HG02970 (cell line): ENCODE measurements at regions not wholly inside any gene's neighbourhood (a gene's known extent, or its start where the extent isn't known, plus 50 kb on each side); places are given as distances from the start of the nearest gene placed in this dataset.
A peak's percentile ranks its signal among the peaks of the same experiment; 100 is the strongest.

Source experiments
- ATAC-seq: cut with Tn5 transposase; IDR thresholded peaks from one replicate; pipeline ENCODE4 v1.9.1; 2021; ENCODE audit warnings: mild to moderate bottlenecking, moderate library complexity, moderate number of reproducible peaks; ENCODE audit not compliant: unreplicated experiment, low FRiP score

DNA sequence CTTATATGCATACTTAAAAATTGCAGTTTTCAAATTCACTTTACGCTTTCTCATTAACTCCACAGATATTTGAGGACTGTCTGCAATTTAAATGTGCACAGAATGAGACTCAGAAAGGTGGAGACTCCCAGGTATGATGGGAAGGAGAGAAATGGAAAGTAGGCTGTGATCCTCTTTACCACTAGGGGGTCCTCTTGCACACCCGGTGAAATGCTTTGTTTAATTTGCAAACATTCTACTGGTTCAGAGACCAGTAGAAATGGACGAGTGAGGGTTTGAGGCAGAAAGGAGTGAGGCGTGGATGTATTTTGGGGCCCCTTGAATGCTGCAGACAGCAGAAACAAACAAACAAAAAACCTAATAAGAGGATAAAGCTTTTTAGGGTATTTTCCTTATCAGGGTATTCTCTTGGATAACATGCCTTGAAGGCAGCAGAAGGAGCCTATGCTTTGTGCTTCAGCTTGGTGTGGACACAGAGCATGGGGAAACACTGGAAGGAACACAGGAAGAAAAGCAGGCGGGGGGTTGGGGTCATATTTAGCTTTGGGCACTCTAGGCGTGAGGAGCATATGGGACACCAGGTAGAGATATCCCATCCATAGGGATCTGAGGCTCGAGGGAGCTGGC lies 410.1 kb downstream of the DMRT2 start:
- peak; percentile 60 for ATAC-seq

DNA sequence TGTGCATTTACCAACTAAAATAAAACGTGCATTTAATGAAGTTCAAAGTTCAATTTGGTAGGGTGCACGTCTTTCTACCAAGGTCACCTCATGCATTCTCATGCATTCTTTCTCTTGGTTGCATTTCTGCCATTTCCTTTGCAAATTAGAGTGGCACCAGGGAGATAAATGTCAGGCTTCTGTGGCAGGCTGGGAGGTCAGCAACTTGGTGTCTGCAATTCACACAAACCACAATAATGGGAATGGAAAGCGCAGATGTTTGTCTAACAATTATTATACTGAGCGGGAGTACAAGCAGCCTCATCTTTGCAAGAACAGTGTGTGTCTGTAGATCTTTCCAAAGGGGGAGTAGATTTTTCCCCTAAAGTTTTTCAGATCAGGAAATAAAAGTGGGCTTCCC lies 411.7 kb downstream of the DMRT2 start:
- ATAC-seq = no peak

DNA sequence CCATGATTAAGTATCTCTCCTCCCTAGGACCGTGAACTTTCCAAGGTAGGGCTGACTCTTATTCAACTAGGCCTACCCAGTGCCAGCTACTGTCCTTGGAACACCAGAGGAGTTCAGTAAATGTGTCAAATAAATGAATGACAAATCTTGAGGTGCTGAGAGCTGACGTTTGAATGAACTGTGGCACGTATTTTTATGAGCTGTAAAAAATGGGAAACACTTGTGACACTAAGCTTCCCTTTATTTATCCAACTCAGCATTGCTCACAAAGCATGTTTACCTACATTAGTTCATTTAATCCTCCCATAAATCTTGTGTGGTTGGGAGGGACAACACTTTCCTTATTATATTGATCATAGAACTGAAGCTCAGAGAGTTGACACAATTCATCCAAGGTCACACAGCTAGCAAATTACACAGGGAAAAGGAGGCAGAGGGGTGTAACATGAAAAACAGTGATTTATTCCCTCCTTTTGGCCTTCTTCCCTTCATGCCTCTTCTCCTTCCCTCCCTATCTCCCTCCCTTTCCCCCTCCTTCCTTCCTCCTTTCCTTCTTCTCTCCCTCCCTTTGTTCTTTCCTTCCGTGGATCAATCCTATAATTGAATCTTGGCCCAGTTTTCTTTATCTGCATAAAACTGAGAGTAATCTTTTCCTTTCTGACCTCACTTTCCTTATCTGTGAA lies 412.6 kb downstream of the DMRT2 start:
- no peak for ATAC-seq

DNA sequence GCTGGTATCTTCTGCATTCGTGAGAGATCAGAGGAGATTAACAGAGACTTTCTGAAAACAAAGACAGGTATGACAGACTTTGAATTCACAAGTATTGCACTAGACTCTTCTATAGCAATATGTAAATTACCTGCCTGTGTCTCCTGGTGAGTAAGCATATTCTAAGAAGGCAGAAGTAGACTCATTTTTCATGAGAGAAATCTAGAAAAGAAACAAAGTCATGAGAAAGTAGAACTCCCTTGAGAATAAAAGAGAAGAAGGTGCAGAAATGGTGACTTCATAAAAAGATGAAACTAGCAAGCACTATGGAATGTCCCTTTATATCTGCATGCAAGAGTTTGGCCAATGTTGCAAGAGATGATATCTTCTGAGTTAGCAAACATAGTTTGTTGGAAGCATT lies 419.8 kb downstream of the DMRT2 start:
- ATAC-seq = peak; percentile 80

DNA sequence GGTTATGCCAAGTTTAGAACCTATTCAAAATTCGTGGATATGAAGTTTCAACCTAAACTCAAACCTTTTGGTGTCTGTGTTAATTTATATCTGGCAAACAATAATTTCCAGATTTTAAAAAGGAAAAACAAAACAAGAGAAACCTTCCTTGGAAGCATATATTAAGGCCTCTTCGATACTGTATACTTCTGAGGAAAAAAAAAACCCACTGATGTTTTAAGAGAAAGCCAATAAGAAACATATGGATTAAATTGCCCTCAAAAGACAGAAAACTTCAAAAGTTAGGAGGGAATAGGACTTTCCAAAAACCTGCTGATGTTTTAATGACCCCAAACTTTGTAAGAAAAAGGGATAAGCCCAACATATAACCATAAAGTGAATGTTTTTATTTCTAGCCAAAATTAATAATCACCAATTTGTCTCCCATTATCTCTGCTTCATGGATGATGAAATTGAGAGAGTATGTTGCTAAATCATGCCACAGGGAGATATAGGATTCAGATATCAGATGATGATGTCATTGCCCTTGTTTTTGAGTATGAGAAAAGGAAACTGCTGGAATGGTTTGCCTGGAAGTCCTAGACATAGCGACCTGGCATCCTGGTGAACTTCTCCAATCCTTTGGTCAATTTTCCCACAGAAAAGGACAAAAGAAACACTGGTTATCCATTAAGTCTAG lies 423.9 kb downstream of the DMRT2 start:
- ATAC-seq = no peak

DNA sequence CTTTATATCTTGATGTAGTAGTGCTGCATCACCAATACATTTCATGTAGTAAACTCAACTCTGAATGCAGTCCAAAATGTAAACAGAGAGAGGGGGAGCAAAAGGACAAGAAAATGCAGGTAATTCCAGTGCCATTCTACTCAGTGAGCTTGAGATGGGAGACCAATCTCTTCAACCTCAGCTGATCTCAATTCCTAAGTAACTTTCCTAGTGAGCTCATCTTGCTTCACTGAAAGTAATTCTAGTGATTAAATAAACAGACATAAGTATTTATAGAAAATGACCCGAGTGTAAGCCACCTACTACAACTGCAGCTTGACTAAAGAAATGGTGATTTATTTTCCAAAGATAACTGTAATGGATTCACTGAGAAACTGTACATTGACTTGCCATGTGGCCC lies 424.5 kb downstream of the DMRT2 start:
- no peak for ATAC-seq

DNA sequence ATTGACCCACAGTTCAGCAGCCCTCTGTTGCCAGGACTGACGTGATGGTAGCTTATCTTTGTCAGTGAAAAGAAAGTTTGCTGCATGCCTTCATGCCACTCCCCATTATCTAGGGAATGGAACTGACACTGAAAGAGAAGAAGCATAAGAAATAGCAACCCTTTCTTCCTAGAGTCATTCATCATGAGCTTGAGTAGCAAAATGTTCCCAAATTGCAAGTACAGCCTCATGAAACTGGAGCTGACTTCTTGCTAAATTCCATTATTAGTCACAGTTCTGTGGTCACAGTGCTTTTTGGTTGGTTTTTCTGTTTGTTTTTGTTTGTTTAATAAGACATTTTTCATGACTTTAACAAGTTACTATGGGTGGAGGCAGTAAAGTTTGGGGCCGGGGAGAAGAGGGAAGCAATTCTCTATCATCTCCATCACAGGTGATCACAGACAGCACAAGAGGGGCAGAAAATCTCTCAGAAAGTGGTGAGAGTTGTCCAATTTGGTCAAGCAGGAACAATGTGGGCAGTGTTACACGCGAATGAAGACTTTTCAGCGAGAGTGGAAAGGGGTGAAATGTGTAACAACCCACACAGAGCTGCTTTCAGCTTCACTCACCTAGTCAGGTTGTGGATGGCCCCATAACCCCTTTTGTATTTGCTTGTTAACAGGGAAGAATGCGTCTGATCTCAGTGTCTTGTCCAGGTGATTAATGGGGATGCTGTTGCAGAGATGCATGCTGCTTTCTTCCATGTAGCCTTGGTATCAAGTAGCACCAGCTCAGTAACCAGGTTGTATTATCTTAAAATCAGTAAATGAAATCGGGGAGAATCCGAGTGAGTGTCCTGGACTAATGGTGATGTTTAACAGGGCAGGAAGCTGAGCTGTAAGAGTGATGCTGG lies 440.4 kb downstream of the DMRT2 start:
- ATAC-seq = no peak

DNA sequence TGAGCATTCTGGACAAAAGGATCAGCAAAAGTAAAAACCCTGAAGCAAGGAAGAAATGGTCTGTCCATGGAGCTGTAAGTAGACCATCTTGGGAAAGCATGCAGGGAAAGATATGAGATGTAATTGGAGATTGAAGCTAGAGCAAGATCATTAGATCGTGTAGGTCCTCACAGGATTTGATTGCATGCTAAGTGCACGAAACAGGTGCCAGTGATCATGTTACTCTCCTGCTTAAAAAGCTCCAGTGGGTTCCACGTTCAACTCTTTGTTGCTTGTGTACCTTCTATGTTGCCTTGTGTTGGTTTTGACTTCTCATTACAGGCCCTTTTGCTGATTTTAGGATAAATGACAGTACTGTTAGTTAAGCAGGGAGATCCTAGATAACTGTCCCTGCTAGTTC lies 442.0 kb downstream of the DMRT2 start:
- ATAC-seq = no peak

DNA sequence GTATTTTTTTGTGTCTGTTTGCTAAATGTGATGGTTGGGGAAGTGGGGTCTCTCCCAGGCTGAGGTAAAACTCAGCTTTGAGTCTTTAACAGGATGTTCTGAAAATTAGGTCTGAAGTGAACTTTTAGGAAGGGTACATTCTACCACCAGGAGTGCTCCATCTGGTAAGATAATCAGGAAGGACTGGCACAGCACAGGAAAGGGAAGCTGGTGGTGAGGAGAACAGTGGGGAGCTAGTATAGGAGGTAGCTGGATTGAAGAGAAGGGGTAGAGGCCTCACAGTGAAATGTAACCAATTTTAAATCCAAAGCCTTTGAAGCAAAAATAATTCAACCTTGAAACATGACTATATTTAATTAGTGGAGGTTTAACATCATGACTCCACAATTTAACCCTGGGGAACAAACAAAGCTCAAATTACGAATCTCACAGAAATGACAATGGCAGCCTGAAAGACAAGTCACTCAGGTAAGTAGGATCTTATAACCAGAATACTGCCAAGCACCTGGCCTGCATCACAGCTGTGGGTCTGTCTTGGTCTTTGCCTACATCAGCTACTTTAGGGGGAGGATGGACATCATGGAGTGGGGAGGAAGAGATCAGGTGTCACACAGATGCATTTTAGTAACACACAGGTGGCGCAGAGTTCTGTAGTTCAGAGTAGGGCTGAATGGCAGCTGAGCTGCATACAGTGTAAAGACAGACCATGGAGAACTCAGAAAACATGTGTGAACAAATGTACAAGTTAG lies 445.3 kb downstream of the DMRT2 start:
- ATAC-seq = no peak

DNA sequence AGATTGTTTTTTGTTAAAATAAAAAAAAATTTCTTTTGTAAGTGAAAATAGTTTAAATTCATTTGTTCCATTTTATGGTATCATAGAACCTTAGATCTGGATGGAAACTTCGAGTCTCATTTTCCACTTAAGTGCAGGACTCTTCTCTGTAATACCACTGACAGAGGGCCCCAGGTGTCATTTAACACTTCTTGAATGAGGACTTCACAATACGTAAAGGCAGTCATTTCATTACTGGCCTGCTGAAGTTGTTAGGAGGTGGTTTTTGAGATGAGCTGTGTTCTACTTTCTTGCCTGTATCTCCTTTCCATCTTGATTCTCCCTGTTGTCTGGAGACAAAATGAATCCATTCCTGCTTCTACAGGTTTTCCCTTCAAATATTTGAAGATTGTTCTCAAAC lies 455.3 kb downstream of the DMRT2 start:
- no peak for ATAC-seq

DNA sequence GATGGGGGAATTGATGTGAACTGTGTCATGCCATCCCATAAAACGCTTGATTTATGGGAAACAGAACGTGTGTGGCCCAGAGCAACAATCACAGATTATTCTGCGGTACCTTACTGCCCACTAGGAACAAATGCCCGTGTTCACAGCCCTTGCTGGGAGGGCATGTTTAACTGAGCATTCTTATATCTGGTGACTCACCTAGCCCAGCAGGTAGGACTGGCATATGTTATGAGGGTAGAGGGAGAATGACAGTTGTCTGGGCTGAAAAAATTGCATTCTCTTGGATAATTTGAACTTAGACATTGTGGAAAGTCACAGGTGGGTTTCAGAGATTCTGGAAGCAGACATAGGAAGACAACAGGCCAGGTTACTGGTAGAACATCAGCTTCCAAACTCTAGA lies 460.6 kb downstream of the DMRT2 start:
- no peak for ATAC-seq

DNA sequence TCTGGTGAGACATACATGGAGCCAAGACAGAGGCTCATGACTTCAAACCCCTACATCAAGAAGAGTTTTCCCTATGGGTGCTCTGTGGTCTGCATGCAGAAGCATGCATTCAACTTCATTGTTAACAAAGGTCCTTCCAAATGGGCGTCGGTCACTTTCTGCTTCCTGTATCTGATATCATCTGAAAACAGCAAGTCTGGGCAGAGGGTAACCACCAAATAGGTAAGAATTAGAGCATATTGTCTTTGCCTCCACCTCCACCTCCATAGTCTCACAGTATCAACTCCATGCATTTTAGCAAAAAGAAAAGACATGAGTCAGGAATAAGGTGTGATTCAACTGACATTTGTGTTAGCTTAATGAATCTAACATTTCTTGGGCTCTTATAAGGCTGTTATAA lies 462.9 kb downstream of the DMRT2 start:
- ATAC-seq = no peak

DNA sequence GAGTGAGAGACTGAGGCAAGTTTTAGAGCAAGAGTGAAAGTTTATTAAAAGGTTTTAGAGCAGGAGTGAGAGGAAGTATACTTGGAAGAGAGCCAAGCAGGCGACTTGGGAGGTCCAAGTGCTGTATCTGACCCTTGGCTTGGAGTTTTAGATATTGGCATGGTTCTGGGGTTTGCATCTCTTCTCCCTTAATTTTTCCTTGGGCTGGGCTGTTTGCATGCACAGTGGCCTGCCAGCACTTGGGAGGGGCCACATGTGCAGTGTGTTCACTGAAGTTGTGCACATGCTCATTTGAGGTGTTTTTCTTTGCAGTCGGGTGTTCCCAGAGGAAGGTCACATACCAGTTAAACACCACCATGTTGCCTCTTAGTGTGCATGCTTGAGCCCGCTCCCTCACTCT lies 464.1 kb downstream of the DMRT2 start:
- ATAC-seq = no peak

DNA sequence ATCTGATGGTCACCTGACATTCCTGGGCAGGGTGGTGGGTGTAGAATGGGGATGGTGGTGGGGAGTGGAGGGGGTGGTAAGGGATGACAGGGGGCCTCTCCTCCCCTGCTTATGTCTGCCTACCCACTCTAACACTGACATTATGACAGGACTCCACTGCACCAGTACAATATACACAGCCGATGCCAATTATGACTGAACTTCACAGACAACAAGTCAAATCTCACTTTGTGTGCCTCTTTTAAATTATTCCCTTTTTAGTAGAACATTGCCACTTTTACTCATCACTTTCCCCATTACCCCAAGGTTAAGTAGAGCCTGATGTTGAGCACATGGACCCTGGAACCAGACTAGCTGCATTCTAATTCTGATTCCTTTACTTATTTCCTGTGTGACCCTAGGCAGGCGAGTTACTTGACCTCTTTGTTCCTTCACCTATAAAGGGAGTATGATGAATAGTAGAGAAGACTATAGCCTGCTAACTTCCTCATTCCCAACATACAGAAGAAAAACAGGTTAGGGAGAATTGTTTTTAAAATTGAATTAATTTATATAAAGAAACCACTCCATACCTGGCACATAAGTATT lies 464.7 kb downstream of the DMRT2 start:
- ATAC-seq = no peak

DNA sequence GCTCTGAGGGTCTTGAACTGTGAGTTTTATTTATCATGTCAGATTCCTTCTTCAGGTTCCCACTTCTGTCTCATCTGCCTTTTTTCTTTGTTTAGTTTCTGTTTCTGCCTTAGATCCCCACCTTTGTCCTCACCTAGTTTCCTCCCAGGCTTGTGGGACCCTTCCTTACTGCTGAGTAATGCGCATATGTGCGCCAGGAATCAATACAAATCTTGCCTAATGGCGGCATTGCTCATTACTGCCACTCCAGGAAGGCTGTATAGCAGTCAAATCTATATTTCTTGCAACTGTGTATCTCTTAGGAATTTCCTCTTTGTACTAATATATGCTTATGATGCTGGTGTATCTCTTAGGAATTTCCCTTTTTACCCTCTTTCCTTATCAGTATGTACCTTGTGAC lies 465.4 kb downstream of the DMRT2 start:
- ATAC-seq = no peak

DNA sequence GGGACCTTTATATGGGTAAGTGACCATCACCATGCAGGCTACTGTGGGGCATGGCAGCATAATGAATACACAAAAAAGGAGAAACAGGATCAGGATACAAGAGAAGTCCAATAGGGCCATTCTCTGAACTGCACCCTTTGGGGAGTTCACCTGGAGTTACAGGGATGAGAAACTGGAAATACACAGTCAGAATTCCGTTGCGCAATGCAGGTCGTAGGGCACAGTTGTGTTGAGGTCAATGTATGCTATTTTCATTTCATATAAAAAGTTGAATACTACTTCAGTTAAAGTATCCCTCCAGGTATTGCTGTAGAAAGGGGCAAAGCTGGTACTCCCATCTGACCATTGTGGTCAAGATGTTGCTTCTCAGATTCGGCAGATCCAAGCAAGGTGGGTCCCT lies 471.4 kb downstream of the DMRT2 start:
- ATAC-seq = no peak

DNA sequence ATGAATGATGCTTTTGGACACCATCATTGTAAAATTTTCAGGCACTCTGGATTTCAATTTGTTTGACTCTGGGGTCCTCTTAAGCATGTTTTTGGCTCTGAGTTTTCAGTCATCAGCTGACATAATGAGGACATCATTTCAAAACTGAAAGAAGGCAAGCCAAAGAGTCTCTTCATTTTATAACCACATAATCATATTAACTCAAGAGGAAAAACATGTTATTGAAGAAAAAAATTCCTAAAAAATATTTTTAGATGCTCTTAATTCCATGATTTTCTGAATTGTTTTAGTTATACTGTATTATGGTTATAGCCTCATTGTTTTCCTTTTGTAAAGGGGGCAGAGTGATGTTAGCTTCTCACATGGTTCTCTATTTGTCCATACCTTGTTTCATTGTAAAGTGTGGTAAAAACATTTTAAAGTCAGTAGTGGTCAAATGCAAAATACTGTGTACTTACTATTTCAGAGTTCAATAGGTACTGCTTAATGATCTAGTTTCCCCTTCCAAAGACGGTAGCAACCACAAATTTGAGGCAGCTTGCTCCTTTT lies 472.1 kb downstream of the DMRT2 start:
- no peak for ATAC-seq

DNA sequence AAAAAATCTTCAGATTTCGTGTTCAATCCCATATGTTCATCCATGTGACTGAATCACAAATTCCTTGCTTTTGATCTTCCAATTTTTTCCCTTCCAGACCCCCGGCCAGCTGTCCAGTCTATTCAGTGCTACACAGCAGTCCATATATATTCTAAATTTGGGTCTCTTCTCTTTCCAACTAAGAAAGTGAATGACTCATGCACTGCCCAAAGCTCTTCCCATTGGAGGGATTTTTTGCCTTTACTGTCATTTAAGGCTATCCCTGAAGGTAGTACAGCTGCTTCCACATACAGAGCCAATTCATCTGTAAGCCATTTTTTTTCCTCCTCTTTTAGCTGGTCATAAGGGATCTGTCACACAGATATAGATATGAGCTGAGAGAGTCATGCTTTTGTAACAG lies 478.3 kb downstream of the DMRT2 start:
- ATAC-seq = no peak

DNA sequence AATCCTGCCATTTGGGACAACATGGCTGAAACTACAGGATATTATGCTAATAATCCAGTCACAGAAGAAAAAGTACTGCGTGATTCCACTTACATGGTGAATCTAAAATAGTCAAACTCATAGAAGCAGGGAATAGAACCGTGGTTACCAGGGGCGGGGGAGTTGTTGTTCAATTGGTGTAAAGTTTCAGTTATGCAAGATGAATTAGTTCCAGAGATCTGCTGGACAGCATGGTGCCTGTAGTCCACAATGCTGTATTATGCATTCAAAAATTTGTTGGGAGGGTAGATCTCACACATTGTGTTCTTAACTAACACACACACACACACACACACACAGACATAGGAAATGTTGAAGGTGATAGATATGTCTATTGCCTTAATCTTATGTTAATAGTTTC lies 480.5 kb downstream of the DMRT2 start:
- no peak for ATAC-seq

DNA sequence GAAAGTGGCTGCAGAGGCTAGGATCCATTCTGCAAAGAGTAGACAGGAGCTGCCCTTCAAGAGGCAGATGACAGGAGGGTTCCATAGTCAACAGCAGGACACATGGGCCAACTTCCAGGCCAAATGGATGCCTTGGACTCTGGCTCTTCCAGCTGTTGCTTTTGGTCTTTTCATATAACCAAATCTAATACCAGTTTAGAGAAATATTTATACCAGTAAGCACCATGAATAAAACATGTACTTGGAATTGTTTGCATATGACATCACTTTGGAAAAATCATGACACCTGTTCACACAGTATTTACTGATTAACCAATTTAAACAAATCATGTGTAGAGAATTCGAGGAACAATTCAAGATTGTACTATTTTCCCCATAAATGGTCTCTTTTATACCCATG lies 481.3 kb downstream of the DMRT2 start:
- no peak for ATAC-seq
